Tibial artery (tissue), 4 donors: ENCODE measurements at regions not wholly inside any gene's neighbourhood (a gene's known extent, or its start where the extent isn't known, plus 50 kb on each side); places are given as distances from the start of the nearest gene placed in this dataset.

Source experiments
- DNase-seq, 2 donors: peaks; one replicate each; pipeline ENCODE4 v3.0.0-alpha.2; 2019
- H3K27ac ChIP-seq, 2 donors: fragments of 200-600 bp; sonication (generic) in 1 of 2; 1 replicate in 1 of 2; 2 replicates in 1 of 2; pipeline ENCODE4 v1.5.1; 2018 to 2019; ENCODE audit warnings: mild to moderate bottlenecking in 1 of 2
- H3K27me3 ChIP-seq, 2 donors: fragments of 200-600 bp; sonication (generic) in 1 of 2; one replicate each; pipeline versions ENCODE4 v1.5.1 to v1.6.0; 2016 to 2019
- H3K36me3 ChIP-seq, 3 donors: fragments of 200-600 bp; sonication (generic) in 2 of 3; one replicate each; pipeline ENCODE4 v1.5.1; 2016 to 2019; ENCODE audit warnings: mild to moderate bottlenecking in 2 of 3
- H3K4me1 ChIP-seq, 4 donors: fragments of 200-600 bp; sonication (generic) in 2 of 4; 1 replicate in 3 of 4; 2 replicates in 1 of 4; pipeline ENCODE4 v1.5.1; 2016 to 2019
- H3K4me3 ChIP-seq, 2 donors: fragments of 200-600 bp; sonication (generic) in 1 of 2; 1 replicate in 1 of 2; 2 replicates in 1 of 2; pipeline ENCODE4 v1.5.1; 2018 to 2019; ENCODE audit warnings: mild to moderate bottlenecking in 2 of 2
- H3K9me3 ChIP-seq, 3 donors: fragments of 200-600 bp; sonication (generic) in 1 of 3; one replicate each; pipeline ENCODE4 v1.5.1; 2016 to 2019
- CTCF ChIP-seq, 2 experiments: fragments of 200-600 bp in 1 of 2; fragments of 450-650 bp in 1 of 2; IDR thresholded peaks; one replicate each; pipeline ENCODE4 v1.5.1; 2017 to 2019; ENCODE audit warnings: antibody characterized with exemption in 2 of 2, mild to moderate bottlenecking in 1 of 2, moderate library complexity in 1 of 2
- intact Hi-C: fragments of 100-400 bp; cut with DNase I; formaldehyde crosslinking; loops from one replicate; pipeline ENCODE4 v1.15.0; 2023; ENCODE audit warnings: low total_unique reads

DNA sequence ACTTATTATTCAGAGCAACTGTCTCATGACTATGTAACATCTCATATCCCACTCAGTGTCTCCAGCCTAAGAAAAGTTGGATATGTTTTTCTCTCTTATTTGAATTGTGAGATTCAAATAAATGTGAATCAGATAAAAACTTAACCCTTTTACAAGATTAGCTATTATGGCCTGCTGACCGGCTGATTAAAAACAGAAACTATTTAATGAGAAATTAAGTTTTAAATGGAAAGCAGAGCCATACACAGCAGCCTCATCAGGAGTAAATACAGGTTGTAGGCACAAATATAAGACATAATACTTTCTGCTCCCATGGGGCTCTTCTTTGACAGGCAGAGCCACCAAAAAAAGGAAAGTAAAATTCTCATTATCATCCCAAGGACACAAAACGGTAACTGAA, 307.0 kb upstream of the PRMT6 start:
- no peaks in the 10 kb centered on the region for H3K9me3 ChIP-seq
- no peak for DNase-seq
- H3K27me3 ChIP-seq: no peaks in the 10 kb centered on the region
- H3K4me1 ChIP-seq: no peaks in the 10 kb centered on the region
- intact Hi-C loops: no loop called here
- no peak for TF ChIP-seq CTCF (IDR thresholded peaks at IDR 0.05)
- no peak overlapping the region for H3K4me3 ChIP-seq
- H3K36me3 ChIP-seq: no peaks in the 10 kb centered on the region
- H3K27ac ChIP-seq: no peak overlapping the region

DNA sequence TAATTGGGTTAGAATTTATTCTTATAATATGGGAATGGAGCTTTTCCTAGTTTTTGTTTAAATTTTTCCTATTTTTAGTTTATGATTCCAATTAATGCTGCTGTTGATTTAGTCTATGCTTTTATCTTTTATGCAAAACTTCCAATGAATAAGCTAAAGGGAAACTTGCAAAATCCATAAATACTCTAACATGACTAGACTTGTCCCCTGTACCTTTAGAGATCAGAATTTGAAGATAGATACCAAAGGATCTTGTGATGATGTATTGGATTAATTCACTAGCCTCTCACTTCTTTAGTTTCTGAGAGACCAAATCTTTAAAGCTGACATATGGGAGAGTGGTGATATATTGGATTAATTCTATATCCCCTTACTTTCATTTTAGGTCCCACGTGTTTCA, 306.6 kb upstream of the PRMT6 start:
- Histone ChIP-seq H3K36me3 (no peaks in the 10 kb centered on the region), H3K4me1 (no peaks in the 10 kb centered on the region), H3K4me3 (no peak overlapping the region), H3K9me3 (no peaks in the 10 kb centered on the region), H3K27ac (no peak overlapping the region), H3K27me3 (no peaks in the 10 kb centered on the region)
- no peak for TF ChIP-seq CTCF (IDR thresholded peaks at IDR 0.05)
- intact Hi-C loops: no loop called here
- no peak for DNase-seq

- Histone ChIP-seq H3K4me1 (no peaks in the 10 kb centered on the region), H3K27me3 (no peaks in the 10 kb centered on the region), H3K4me3 (no peak overlapping the region), H3K27ac (no peak overlapping the region), H3K9me3 (no peaks in the 10 kb centered on the region), H3K36me3 (no peaks in the 10 kb centered on the region)
- intact Hi-C loops: no loop called here
- DNase-seq: no peak
- no peak for TF ChIP-seq CTCF (IDR thresholded peaks at IDR 0.05)
Measured at GRCh38 chr1:106751002-106751401, 305.5 kb upstream of the PRMT6 start.

DNA sequence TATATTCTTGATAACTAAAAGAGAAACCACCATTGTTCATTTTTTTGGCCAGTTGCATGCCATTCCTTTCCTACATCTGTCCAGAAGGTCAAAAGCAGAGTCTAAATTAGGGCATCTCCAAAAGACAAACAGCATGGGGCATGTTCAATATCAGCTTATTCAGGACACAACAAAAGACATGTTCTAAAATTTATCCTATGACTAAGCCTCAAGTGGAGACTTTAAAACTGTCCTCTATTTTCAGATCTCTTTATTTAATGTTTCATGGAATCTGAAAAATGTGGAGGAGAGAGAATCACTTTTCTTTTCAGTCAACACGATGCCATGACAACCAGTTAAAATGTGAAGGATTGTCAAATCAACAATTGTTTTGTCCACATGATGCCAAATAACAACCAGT, 303.4 kb upstream of the PRMT6 start:
- no peaks in the 10 kb centered on the region for H3K4me1 ChIP-seq
- no peaks in the 10 kb centered on the region for H3K36me3 ChIP-seq
- H3K4me3 ChIP-seq: no peak overlapping the region
- no peak overlapping the region for H3K27ac ChIP-seq
- no peak for TF ChIP-seq CTCF (IDR thresholded peaks at IDR 0.05)
- no peaks in the 10 kb centered on the region for H3K9me3 ChIP-seq
- no peaks in the 10 kb centered on the region for H3K27me3 ChIP-seq
- intact Hi-C loops: no loop called here
- no peak for DNase-seq

GRCh38 chr1:106754957-106755356, 301.5 kb upstream of the PRMT6 start:
- intact Hi-C loops: no loop called here
- Histone ChIP-seq H3K4me3 (no peak overlapping the region), H3K4me1 (no peaks in the 10 kb centered on the region), H3K27me3 (no peaks in the 10 kb centered on the region), H3K36me3 (no peaks in the 10 kb centered on the region), H3K27ac (no peak overlapping the region), H3K9me3 (no peaks in the 10 kb centered on the region)
- DNase-seq: no peak
- no peak for TF ChIP-seq CTCF (IDR thresholded peaks at IDR 0.05)

- intact Hi-C loops: no loop called here
- H3K27ac ChIP-seq: no peak overlapping the region
- DNase-seq: no peak
Measured at GRCh38 chr1:106755682-106756406, 300.6 kb upstream of the PRMT6 start.

More at GRCh38 chr1:106755682-106756406, 300.6 kb upstream of the PRMT6 start:
- Histone ChIP-seq H3K36me3 (no peaks in the 10 kb centered on the region), H3K27me3 (no peaks in the 10 kb centered on the region), H3K4me3 (no peak overlapping the region), H3K9me3 (no peaks in the 10 kb centered on the region), H3K4me1 (no peaks in the 10 kb centered on the region)
- TF ChIP-seq CTCF (IDR thresholded peaks at IDR 0.05): no peak
